Astrocyte of the cerebellum (primary cell): ENCODE measurements at regions not wholly inside any gene's neighbourhood (a gene's known extent, or its start where the extent isn't known, plus 50 kb on each side); places are given as distances from the start of the nearest gene placed in this dataset.

ENCODE experiments used
- DNase-seq: peaks from one replicate; pipeline ENCODE4 v3.0.0-alpha.2; 2011; ENCODE audit warnings: low read depth
- H3K4me3 ChIP-seq: 2 replicates; pipeline ENCODE4 v1.5.1; 2011; ENCODE audit warnings: mild to moderate bottlenecking, low read depth, low read length, moderate library complexity
- in situ Hi-C: cut with HindIII; loops from 2 replicates; pipeline ENCODE4 v1.10.0; 2017; ENCODE audit warnings: low sequenced_read_pairs
- TF ChIP-seq, protein P1 (sequence below): IDR thresholded peaks from 2 replicates; pipeline ENCODE4 v1.5.1; 2012; ENCODE audit warnings: low read length, low read depth, moderate library complexity, mild to moderate bottlenecking; ENCODE audit errors: missing control alignments

DNA sequence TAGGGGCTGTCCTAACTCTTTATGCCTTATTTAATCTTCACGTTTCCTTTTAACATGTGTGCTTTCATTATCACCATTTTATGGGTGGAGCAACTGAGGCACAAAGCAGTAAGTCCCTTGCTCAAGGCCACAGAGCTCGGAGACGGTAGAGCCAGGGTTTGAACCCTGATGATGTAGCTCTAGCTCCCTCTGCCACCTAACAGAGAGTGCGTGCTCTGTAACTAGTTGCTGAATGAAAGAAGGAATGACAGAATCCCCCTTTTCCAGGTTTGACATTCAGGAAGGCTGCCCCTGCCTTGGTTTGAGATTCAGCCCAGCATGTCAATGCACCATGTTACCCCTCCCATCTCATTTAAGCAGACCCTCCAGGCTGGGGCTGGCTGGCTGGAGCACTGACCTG, 193.3 kb upstream of the NAV2 start:
- TF ChIP-seq, protein P1, sequence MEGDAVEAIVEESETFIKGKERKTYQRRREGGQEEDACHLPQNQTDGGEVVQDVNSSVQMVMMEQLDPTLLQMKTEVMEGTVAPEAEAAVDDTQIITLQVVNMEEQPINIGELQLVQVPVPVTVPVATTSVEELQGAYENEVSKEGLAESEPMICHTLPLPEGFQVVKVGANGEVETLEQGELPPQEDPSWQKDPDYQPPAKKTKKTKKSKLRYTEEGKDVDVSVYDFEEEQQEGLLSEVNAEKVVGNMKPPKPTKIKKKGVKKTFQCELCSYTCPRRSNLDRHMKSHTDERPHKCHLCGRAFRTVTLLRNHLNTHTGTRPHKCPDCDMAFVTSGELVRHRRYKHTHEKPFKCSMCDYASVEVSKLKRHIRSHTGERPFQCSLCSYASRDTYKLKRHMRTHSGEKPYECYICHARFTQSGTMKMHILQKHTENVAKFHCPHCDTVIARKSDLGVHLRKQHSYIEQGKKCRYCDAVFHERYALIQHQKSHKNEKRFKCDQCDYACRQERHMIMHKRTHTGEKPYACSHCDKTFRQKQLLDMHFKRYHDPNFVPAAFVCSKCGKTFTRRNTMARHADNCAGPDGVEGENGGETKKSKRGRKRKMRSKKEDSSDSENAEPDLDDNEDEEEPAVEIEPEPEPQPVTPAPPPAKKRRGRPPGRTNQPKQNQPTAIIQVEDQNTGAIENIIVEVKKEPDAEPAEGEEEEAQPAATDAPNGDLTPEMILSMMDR, result no peak
- no peak overlapping the region for H3K4me3 ChIP-seq
- DNase-seq, result no peak
- in situ Hi-C loops, result no loop called here

DNA sequence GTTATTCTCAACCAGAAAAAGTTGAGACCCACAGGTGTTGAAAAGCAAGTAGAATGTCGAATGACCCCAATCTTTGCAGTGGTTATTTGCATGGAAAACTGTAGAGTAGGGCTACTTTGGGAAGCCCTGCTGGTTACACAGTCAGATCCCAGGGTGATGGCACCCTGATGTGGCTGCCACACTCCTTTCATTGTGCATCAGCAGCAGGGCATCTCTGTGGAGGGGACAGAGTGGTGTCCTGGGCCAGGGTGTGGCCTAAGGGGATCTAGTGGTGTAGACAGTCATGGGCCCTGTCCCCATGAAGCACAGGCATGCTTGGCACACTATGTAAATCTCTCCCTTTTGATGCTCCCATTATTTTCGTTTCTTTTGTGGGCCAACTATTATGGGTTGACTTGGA, 199.4 kb upstream of the NAV2 start:
- TF ChIP-seq, protein P1, result no peak
- no peak overlapping the region for H3K4me3 ChIP-seq
- in situ Hi-C loops, result no loop called here
- DNase-seq, result no peak

DNA sequence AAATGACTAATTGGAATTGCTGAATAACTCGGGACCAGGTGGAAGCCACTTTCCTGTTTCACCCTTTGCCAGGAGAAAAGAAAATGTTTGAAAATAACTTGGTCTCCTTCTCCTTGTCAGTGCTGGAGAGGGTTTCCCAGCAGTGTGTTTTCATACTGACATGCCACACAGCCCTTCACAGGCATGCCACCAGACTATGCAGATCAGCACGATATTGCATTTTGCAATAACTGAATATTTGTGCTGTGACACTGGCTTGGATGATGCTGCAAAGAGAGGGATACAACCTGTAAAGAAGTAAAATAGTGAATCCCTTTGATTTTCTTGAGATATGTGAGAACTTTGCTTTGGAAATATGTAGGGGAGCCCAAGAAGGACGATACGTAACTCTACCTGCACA, 200.0 kb upstream of the NAV2 start:
- TF ChIP-seq, protein P1, result no peak
- DNase-seq, result no peak
- no peak overlapping the region for H3K4me3 ChIP-seq
- in situ Hi-C loops, result no loop called here

DNA sequence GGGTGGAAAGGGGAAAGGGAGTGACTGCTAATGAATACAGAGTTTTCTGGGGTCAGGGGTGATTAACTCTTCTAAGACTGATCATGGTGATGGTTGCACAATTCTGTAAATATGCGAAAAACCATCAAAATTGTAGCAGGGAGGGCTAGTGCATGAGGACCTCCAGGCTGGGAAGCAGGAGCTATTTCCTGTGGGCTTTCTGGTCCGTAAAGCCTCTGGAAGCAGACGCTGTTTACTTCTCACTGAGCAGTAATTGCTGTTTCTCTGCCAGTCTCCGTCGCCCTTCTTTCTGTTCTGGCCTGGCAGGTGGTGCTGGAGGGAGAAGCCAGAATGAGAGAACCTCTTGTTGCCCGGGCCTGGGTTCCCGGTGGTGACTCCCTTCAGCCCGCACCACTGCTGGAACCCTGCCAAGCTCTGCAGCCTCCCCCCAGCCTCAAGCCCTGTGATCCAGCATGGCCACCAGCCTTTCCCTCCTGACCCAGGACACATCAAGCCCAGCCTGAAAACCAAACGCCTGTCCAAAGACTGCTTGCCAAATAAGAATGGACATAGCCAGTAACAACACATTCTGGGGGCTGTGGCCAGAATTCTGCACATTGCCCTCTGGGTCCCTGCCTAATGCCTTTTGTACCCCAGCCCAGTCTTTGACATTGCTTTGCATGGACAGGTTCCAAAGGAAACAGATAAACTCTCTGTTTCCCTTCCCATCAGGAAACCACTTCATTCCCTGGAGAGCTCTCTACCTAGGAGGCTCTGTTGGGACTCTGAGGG, 201.0 kb upstream of the NAV2 start:
- in situ Hi-C loops, result no loop called here
- H3K4me3 ChIP-seq, result no peak overlapping the region
- TF ChIP-seq, protein P1, result no peak
- DNase-seq, result peak; percentile 53

DNA sequence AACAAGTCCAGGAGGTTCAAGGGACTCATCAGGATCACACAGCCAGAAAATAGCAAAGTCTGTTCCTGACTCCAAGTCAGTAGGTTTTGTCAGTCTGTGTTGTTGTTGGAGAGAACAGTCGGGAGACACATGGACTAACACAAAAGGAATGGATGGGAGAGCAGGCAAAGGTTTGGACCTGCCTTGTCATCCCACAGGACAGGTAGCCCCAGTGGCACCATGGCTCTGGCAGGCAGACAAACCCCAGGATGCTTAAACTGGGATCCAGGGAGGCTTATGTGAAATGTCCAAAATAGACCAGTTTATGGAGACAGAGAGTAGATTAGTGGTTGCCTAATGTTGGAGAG, 201.6 kb upstream of the NAV2 start:
- no peak for DNase-seq
- in situ Hi-C loops, result no loop called here
- H3K4me3 ChIP-seq, result no peak overlapping the region
- TF ChIP-seq, protein P1, result no peak

DNA sequence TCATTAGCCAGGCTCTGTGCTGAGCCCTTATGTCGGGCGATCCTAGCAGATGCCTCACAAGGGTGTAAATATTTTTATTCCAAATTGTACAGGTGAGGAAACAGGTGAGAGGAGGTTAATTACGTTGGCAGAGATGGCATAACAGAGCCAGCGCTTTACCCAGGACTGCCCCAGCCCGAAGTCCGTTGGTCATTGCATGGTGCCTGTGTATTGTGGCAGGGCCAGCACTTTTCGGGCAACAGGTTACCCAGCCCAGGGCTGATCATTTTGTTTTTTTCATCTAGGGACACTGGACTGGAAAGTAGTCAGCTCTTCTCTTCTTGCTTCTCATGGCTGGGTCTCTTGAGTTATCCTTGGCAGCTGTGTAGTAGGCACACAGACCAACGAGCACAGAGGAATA, 202.2 kb upstream of the NAV2 start:
- TF ChIP-seq, protein P1, result no peak
- no peak overlapping the region for H3K4me3 ChIP-seq
- no peak for DNase-seq
- in situ Hi-C loops, result no loop called here
